GM13976 (cell line): ENCODE measurements at regions not wholly inside any gene's neighbourhood (a gene's known extent, or its start where the extent isn't known, plus 50 kb on each side); places are given as distances from the start of the nearest gene placed in this dataset.
"Not testable (repeated sequence)": the region's sequence is repeated elsewhere in the genome, so short reads cannot be mapped to it uniquely, and the experiment has no call there.

Experiments
- DNase-seq: peaks from one replicate; pipeline ENCODE4 v3.0.0; 2012; ENCODE audit warnings: low spot score
- in situ Hi-C: fragments of 300-500 bp; cut with MboI; formaldehyde crosslinking; loops from one replicate; pipeline ENCODE4 v1.12.0; 2022; ENCODE audit warnings: low sequenced_read_pairs, mixed read lengths, inconsistent platforms; ENCODE audit not compliant: unreplicated experiment
- TF ChIP-seq, protein P1 (sequence below): IDR thresholded peaks from 2 replicates; pipeline ENCODE4 v1.5.1; 2012; ENCODE audit warnings: borderline replicate concordance, mild to moderate bottlenecking; ENCODE audit not compliant: insufficient read depth; ENCODE audit errors: extremely low read depth, missing control alignments, control extremely low read depth

DNA sequence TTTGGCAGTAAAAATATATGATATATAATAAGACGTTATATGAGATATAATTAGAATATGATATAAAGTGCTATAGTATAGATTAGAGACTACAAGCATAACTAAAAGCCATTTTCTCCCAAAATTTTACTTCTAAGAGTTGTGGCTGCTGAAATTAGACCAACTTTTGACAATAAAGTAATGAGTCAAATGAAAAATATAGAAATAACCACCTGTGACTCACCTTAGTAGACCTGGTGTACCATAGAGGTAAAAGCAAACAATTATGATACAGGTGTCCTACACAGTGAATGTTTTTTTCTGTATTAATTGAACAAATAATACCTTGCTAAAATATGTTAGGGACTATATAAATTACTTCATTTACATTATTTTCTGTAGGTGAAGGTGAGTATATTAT, 482.9 kb upstream of the MAN1A1 start:
- TF ChIP-seq, protein P1, sequence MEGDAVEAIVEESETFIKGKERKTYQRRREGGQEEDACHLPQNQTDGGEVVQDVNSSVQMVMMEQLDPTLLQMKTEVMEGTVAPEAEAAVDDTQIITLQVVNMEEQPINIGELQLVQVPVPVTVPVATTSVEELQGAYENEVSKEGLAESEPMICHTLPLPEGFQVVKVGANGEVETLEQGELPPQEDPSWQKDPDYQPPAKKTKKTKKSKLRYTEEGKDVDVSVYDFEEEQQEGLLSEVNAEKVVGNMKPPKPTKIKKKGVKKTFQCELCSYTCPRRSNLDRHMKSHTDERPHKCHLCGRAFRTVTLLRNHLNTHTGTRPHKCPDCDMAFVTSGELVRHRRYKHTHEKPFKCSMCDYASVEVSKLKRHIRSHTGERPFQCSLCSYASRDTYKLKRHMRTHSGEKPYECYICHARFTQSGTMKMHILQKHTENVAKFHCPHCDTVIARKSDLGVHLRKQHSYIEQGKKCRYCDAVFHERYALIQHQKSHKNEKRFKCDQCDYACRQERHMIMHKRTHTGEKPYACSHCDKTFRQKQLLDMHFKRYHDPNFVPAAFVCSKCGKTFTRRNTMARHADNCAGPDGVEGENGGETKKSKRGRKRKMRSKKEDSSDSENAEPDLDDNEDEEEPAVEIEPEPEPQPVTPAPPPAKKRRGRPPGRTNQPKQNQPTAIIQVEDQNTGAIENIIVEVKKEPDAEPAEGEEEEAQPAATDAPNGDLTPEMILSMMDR = no peak
- in situ Hi-C loops = no loop called here
- DNase-seq = no peak

GRCh38 chr6:119830494-119831295, 481.1 kb upstream of the MAN1A1 start:
- DNase-seq = no peak
- in situ Hi-C loops = no loop called here
- TF ChIP-seq, protein P1 = no peak

DNA sequence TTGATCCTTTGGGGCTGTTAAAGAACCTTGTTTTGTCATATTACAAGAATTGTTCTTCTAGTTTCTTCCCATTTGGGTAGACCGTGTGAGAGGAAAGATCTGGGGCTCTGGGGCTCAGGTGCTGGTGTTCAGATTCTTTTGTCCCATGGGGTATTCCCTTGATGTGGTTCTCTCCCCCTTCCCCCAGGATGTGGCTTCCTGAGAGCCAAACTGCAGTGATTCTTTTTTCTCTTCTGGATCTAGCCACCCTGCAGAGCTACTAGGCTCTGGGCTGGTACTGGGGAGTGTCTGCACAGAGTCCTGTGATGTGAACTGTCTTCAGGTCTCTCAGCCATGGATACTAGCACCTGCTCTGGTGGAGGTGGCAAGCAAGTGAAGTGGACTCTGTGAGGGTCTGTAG, 480.5 kb upstream of the MAN1A1 start:
- DNase-seq = no peak
- in situ Hi-C loops = no loop called here
- TF ChIP-seq, protein P1 = no peak

GRCh38 chr6:119829499-119829898, 479.9 kb upstream of the MAN1A1 start:
- DNase-seq, in situ Hi-C loops: not testable (repeated sequence)

DNA sequence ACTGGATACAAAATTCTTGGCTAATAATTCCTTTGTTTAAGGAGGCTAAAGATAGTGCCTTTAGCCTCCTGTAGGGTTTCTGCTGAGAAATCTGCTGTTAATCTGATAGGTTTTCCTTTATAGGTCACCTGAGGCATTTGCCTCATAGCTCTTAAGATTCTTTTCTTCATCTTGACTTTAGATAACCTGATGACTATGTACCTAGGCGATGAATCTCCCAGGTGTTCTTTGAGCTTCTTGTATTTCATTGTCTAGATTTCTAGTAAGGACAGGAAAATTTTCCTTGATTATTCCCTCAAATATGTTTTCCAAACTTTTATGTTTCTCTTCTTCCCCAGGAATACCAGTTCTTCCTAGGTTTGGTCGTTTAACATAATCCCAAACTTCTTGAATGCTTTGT, 479.4 kb upstream of the MAN1A1 start:
- in situ Hi-C loops = no loop called here
- TF ChIP-seq, protein P1 = no peak
- no peak for DNase-seq

DNA sequence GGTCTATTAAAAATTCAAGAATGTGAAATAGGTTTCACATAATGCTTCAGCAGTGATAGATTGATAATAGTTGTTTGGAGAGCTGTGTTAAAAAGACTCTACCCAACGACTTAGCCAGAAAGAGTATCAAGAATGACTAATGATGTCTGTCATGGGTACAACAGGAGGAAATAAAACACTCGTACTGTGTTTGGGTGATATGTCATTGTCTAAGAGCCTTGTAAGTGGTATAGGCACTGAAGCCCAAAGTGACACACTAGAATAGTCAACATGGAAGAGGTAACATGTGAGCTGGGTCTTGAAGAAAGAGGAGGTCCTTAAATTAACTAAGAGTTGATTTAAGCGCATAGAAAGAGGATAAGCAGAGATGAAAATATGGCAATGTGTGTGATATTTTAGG, 471.8 kb upstream of the MAN1A1 start:
- in situ Hi-C loops = no loop called here
- no peak for DNase-seq
- TF ChIP-seq, protein P1 = no peak

DNA sequence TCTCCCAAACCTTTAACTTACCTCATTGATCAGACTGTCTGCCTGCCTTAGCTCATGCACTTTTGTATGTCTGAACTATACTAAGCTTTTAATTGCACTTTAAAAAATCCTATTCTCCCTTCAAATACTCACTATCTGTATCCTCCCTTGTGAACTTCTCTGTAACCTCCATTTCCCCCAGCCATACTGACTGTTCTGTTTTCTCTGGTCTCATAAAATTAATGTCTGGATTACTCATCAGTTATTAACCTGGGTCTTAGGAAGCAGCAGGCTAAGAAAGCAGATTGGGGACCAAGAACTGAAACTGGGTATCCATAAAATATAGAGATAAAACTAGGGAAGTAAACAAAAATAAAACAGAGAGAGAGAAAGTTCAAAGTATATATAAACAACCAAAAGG, 469.3 kb upstream of the MAN1A1 start:
- TF ChIP-seq, protein P1 = no peak
- in situ Hi-C loops = no loop called here
- no peak for DNase-seq
